ENCODE measurements at regions not wholly inside any gene's neighbourhood (a gene's known extent, or its start where the extent isn't known, plus 50 kb on each side); places are given as distances from the start of the nearest gene placed in this dataset.

DNA sequence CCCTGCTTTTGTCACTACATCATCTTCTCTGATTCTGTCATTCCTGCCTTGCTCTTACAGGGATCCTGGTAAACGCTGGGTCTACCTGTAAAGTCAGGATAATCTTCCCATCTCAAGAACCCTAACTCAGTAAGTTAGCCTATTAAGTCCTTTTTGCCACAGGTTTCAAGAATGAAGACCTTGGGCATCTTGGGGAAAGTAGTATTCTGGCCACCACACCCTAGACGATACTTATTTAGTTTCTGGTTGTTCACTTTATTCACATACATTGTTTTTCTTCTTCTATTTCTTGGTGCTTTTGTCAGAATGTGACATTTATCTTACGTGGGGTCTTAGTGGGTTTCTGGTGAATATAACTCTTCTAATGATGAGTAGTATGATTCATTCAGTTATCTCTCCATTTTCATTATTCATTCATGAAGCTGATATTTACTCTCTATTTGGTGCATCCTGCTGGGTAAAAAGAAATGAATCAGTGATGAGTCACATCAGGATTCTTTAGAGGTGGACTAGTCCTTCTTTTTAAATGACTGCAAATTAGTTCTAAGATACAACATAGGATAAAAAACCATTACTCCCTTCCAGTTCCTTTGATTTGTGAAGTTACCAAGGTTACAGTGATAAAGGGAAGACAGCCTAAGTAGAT lies 514.4 kb upstream of the B3GALT2 start:
- TF ChIP-seq CTCF (IDR thresholded peaks at IDR 0.05; ENCODE audit: low read length) (no peak), EZH2 (IDR thresholded peaks at IDR 0.05; ENCODE audit: borderline replicate concordance, low read length) (no peak)
